Stimulated activated CD8-positive, alpha-beta memory T cell treated with anti-CD3 and anti-CD28 coated beads, Interleukin-15, amount 100 ng/mL, for 1 hour (primary cell): ENCODE measurements at regions not wholly inside any gene's neighbourhood (a gene's known extent, or its start where the extent isn't known, plus 50 kb on each side); places are given as distances from the start of the nearest gene placed in this dataset.
"Not testable (repeated sequence)": the region's sequence is repeated elsewhere in the genome, so short reads cannot be mapped to it uniquely, and the experiment has no call there.

Experiments
- DNase-seq: peaks from one replicate; pipeline ENCODE4 v3.0.0-alpha.2; 2020; ENCODE audit warnings: low read depth

- DNase-seq: no peak
Observed at GRCh38 chr9:73219985-73220626, 68.4 kb downstream of the ANXA1 start.

GRCh38 chr9:73223594-73223993 is 71.9 kb downstream of the ANXA1 start:
- no peak for DNase-seq

GRCh38 chr9:73229543-73229942 is 77.9 kb downstream of the ANXA1 start:
- no peak for DNase-seq

GRCh38 chr9:73230251-73230650 is 78.6 kb downstream of the ANXA1 start:
- no peak for DNase-seq

GRCh38 chr9:73231203-73231602 is 79.5 kb downstream of the ANXA1 start:
- no peak for DNase-seq

- no peak for DNase-seq
Observed at GRCh38 chr9:73233359-73234007, 81.8 kb downstream of the ANXA1 start.

GRCh38 chr9:73234008-73234360 is 82.3 kb downstream of the ANXA1 start:
- no peak for DNase-seq

GRCh38 chr9:73237140-73237539 is 85.5 kb downstream of the ANXA1 start:
- no peak for DNase-seq

GRCh38 chr9:73239570-73240265 is 88.1 kb downstream of the ANXA1 start:
- no peak for DNase-seq

- DNase-seq: no peak
Observed at GRCh38 chr9:73243078-73243477, 91.4 kb downstream of the ANXA1 start.

GRCh38 chr9:73259086-73259696 is 107.5 kb downstream of the ANXA1 start:
- no peak for DNase-seq

GRCh38 chr9:73260506-73260905 is 108.8 kb downstream of the ANXA1 start:
- no peak for DNase-seq

GRCh38 chr9:73264631-73265030 is 113.0 kb downstream of the ANXA1 start:
- DNase-seq: no peak

- DNase-seq: no peak
Observed at GRCh38 chr9:73265876-73266275, 114.2 kb downstream of the ANXA1 start.

GRCh38 chr9:73269430-73270101 is 117.9 kb downstream of the ANXA1 start:
- DNase-seq: no peak

GRCh38 chr9:73270967-73271721 is 119.5 kb downstream of the ANXA1 start:
- no peak for DNase-seq

- no peak for DNase-seq
Observed at GRCh38 chr9:73280113-73280512, 128.4 kb downstream of the ANXA1 start.

GRCh38 chr9:73284377-73284776 is 132.7 kb downstream of the ANXA1 start:
- no peak for DNase-seq

- no peak for DNase-seq
Observed at GRCh38 chr9:73294336-73294735, 142.7 kb downstream of the ANXA1 start.

GRCh38 chr9:73325983-73326382 is 174.3 kb downstream of the ANXA1 start:
- no peak for DNase-seq

GRCh38 chr9:73327149-73327548 is 175.5 kb downstream of the ANXA1 start:
- no peak for DNase-seq

GRCh38 chr9:73337182-73337581 is 185.5 kb downstream of the ANXA1 start:
- DNase-seq: not testable (repeated sequence)
